Stomach (tissue), 4 donors: ENCODE measurements at regions not wholly inside any gene's neighbourhood (a gene's known extent, or its start where the extent isn't known, plus 50 kb on each side); places are given as distances from the start of the nearest gene placed in this dataset.

Source experiments
- POLR2AphosphoS5 ChIP-seq, 3 donors: sonication (generic); formaldehyde crosslinking; IDR thresholded peaks; one replicate each; pipeline ENCODE4 v1.6.1; 2016; ENCODE audit warnings: antibody characterized with exemption in 3 of 3
- TF ChIP-seq, protein P1 (sequence below), 7 experiments: fragments of 450-650 bp in 4 of 7; fragments of 200-600 bp in 3 of 7; sonication (generic) in 3 of 7; IDR thresholded peaks; one replicate each; pipeline ENCODE4 v1.5.1; 2016 to 2019; ENCODE audit warnings: antibody characterized with exemption in 7 of 7, control low read depth in 2 of 7, mild to moderate bottlenecking in 1 of 7

- TF ChIP-seq, protein P1, sequence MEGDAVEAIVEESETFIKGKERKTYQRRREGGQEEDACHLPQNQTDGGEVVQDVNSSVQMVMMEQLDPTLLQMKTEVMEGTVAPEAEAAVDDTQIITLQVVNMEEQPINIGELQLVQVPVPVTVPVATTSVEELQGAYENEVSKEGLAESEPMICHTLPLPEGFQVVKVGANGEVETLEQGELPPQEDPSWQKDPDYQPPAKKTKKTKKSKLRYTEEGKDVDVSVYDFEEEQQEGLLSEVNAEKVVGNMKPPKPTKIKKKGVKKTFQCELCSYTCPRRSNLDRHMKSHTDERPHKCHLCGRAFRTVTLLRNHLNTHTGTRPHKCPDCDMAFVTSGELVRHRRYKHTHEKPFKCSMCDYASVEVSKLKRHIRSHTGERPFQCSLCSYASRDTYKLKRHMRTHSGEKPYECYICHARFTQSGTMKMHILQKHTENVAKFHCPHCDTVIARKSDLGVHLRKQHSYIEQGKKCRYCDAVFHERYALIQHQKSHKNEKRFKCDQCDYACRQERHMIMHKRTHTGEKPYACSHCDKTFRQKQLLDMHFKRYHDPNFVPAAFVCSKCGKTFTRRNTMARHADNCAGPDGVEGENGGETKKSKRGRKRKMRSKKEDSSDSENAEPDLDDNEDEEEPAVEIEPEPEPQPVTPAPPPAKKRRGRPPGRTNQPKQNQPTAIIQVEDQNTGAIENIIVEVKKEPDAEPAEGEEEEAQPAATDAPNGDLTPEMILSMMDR (IDR thresholded peaks at IDR 0.05): no peak
- no peak for TF ChIP-seq POLR2AphosphoS5 (IDR thresholded peaks at IDR 0.05)
These were observed 294.6 kb downstream of the RPS6KC1 start for GRCh38 chr1:213345621-213346020.
